Naive thymus-derived CD4-positive, alpha-beta T cell (primary cell): ENCODE measurements at regions not wholly inside any gene's neighbourhood (a gene's known extent, or its start where the extent isn't known, plus 50 kb on each side); places are given as distances from the start of the nearest gene placed in this dataset.

Source experiments
- ATAC-seq: fragments of 150-1000 bp; cut with Tn5 transposase; 2 replicates; pipeline ENCODE4 v1.10.0; 2021; ENCODE audit warnings: mild to moderate bottlenecking, moderate library complexity
- CTCF ChIA-PET: fragments of 350-600 bp; sonication (Branson Sonifier 250); formaldehyde crosslinking; loops from one replicate; lab custom pipeline; 2021; ENCODE audit warnings: antibody characterized with exemption; lab: Charles Lee
- POLR2A ChIA-PET: fragments of 350-600 bp; sonication (Branson Sonifier 250); formaldehyde crosslinking; loops from one replicate; lab custom pipeline; 2021; ENCODE audit warnings: antibody characterized with exemption, inconsistent platforms; lab: Charles Lee
- DNase-seq, 9 donors: peaks; one replicate each; pipeline versions ENCODE4 v3.0.0 to v3.0.0-alpha.2; 2020 to 2022; ENCODE audit warnings: mixed read lengths in 1 of 9
- H3K27ac ChIP-seq: one replicate; pipeline ENCODE4 v1.7.0; 2013; ENCODE audit warnings: mild to moderate bottlenecking, low read depth, low read length, moderate library complexity
- H3K27me3 ChIP-seq, 2 donors: one replicate each; pipeline ENCODE4 v1.7.0; 2013; ENCODE audit warnings: low read length in 2 of 2, mild to moderate bottlenecking in 2 of 2, moderate library complexity in 2 of 2; ENCODE audit not compliant: control insufficient read depth in 2 of 2, insufficient read depth in 2 of 2
- H3K36me3 ChIP-seq, 3 experiments: 1 replicate in 2 of 3; 2 replicates in 1 of 3; pipeline ENCODE4 v1.7.0; 2013; ENCODE audit warnings: low read length in 3 of 3, mild to moderate bottlenecking in 3 of 3, moderate library complexity in 1 of 3; ENCODE audit not compliant: insufficient read depth in 3 of 3, control insufficient read depth in 2 of 3
- H3K4me1 ChIP-seq, 2 donors: one replicate each; pipeline ENCODE4 v1.7.0; 2013; ENCODE audit warnings: low read length in 2 of 2, mild to moderate bottlenecking in 2 of 2, moderate library complexity in 1 of 2; ENCODE audit not compliant: control insufficient read depth in 2 of 2, insufficient read depth in 2 of 2
- H3K4me3 ChIP-seq: 2 replicates; pipeline ENCODE4 v1.7.0; 2013; ENCODE audit warnings: mild to moderate bottlenecking, low read length
- H3K9me3 ChIP-seq, 3 experiments: 1 replicate in 2 of 3; 2 replicates in 1 of 3; pipeline ENCODE4 v1.7.0; 2013; ENCODE audit warnings: low read length in 3 of 3; ENCODE audit not compliant: control insufficient read depth in 2 of 3
- H3K27ac Mint-ChIP-seq, 9 donors: one replicate each; pipeline ENCODE4 v1.8.0; 2020 to 2022; ENCODE audit warnings: mixed read lengths in 9 of 9, mild to moderate bottlenecking in 8 of 9, moderate library complexity in 5 of 9, inconsistent platforms in 2 of 9
- H3K27me3 Mint-ChIP-seq, 5 donors: one replicate each; pipeline ENCODE4 v1.8.0; 2021 to 2022; ENCODE audit warnings: mixed read lengths in 5 of 5, mild to moderate bottlenecking in 1 of 5
- H3K36me3 Mint-ChIP-seq, 5 donors: one replicate each; pipeline ENCODE4 v1.8.0; 2020 to 2022; ENCODE audit warnings: mixed read lengths in 5 of 5, mild to moderate bottlenecking in 3 of 5, inconsistent platforms in 1 of 5
- H3K4me1 Mint-ChIP-seq, 7 donors: one replicate each; pipeline ENCODE4 v1.8.0; 2020 to 2022; ENCODE audit warnings: mixed read lengths in 7 of 7, mild to moderate bottlenecking in 3 of 7, inconsistent platforms in 1 of 7
- H3K4me3 Mint-ChIP-seq, 10 donors: one replicate each; pipeline ENCODE4 v1.8.0; 2020 to 2022; ENCODE audit warnings: mild to moderate bottlenecking in 10 of 10, mixed read lengths in 10 of 10, moderate library complexity in 6 of 10, inconsistent platforms in 2 of 10
- H3K9me3 Mint-ChIP-seq, 11 donors: one replicate each; pipeline ENCODE4 v1.8.0; 2020 to 2022; ENCODE audit warnings: mixed read lengths in 11 of 11, mild to moderate bottlenecking in 4 of 11, inconsistent platforms in 1 of 11, moderate library complexity in 1 of 11
- intact Hi-C, 2 donors: fragments of 100-400 bp; cut with micrococcal nuclease; formaldehyde crosslinking; loops; one replicate each; pipeline ENCODE4 v1.15.1; 2023

GRCh38 chr14:42480255-42480654 is 873.6 kb downstream of the LRFN5 start:
- intact Hi-C loops: no loop called here
- Histone ChIP-seq H3K36me3 (no peaks in the 10 kb centered on the region), H3K27ac (no peak overlapping the region), H3K4me1 (no peaks in the 10 kb centered on the region), H3K27me3 (no peaks in the 10 kb centered on the region), H3K9me3 (no peaks in the 10 kb centered on the region), H3K4me3 (no peak overlapping the region)
- DNase-seq (no peak), ATAC-seq (no peak)
- Mint-ChIP-seq H3K27me3 (no peaks in the 10 kb centered on the region), H3K36me3 (no peaks in the 10 kb centered on the region), H3K4me1 (no peaks in the 10 kb centered on the region), H3K27ac (no peak overlapping the region), H3K4me3 (no peak overlapping the region), H3K9me3 (peaks cover 0 to 5% (median 0%) of the 10 kb centered on the region in 11 donors)
- ChIA-PET CTCF (no interaction called here), POLR2A (no interaction called here)

DNA sequence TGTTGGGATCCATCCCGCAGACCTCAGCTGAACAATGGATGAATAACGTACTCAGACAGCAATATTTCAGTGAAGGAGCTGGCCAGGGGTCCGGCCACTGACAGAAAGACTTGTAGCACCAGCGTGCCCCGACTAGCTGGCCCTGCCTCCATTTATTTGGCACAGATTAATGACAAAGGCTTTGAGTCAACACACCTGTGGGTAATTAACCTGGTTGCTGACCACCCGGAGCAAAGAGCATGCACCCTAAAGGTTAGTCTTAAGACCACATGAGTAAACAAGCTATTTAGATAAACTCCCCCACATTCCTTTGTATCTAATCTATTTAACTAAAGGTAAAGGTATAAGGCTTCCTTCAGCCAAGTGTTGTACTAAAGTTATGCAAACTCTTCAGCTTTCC is 868.6 kb downstream of the LRFN5 start:
- POLR2A ChIA-PET: no interaction called here
- H3K4me3 ChIP-seq: no peak overlapping the region
- H3K4me1 Mint-ChIP-seq: no peaks in the 10 kb centered on the region
- no peaks in the 10 kb centered on the region for H3K27me3 Mint-ChIP-seq
- CTCF ChIA-PET: no interaction called here
- no peaks in the 10 kb centered on the region for H3K9me3 ChIP-seq
- DNase-seq: no peak
- no peak overlapping the region for H3K27ac Mint-ChIP-seq
- no peak for ATAC-seq
- no peak overlapping the region for H3K4me3 Mint-ChIP-seq
- intact Hi-C loops: no loop called here
- no peaks in the 10 kb centered on the region for H3K27me3 ChIP-seq
- no peaks in the 10 kb centered on the region for H3K36me3 Mint-ChIP-seq
- no peaks in the 10 kb centered on the region for H3K4me1 ChIP-seq
- H3K27ac ChIP-seq: no peak overlapping the region
- H3K36me3 ChIP-seq: no peaks in the 10 kb centered on the region
- peaks cover 0 to 10% (median 2%) of the 10 kb centered on the region in 11 donors for H3K9me3 Mint-ChIP-seq

- H3K36me3 ChIP-seq: no peaks in the 10 kb centered on the region
- Mint-ChIP-seq H3K9me3 (peaks cover 0 to 15% (median 4%) of the 10 kb centered on the region in 11 donors), H3K4me1 (no peaks in the 10 kb centered on the region), H3K4me3 (no peak overlapping the region), H3K27me3 (no peaks in the 10 kb centered on the region), H3K27ac (no peak overlapping the region), H3K36me3 (no peaks in the 10 kb centered on the region)
- no peak overlapping the region for H3K4me3 ChIP-seq
- intact Hi-C loops: no loop called here
- POLR2A ChIA-PET: no interaction called here
- no peaks in the 10 kb centered on the region for H3K27me3 ChIP-seq
- no peak for ATAC-seq
- CTCF ChIA-PET: no interaction called here
- no peak for DNase-seq
- no peaks in the 10 kb centered on the region for H3K9me3 ChIP-seq
- H3K4me1 ChIP-seq: no peaks in the 10 kb centered on the region
- H3K27ac ChIP-seq: no peak overlapping the region
Measured at GRCh38 chr14:42470427-42470719, 863.7 kb downstream of the LRFN5 start.

- POLR2A ChIA-PET: no interaction called here
- no peaks in the 10 kb centered on the region for H3K36me3 Mint-ChIP-seq
Measured at GRCh38 chr14:42469637-42470426, 863.2 kb downstream of the LRFN5 start.

GRCh38 chr14:42460673-42461072 is 854.0 kb downstream of the LRFN5 start:
- POLR2A ChIA-PET: no interaction called here
- ATAC-seq: no peak

More at GRCh38 chr14:42469637-42470426, 863.2 kb downstream of the LRFN5 start:
- Mint-ChIP-seq H3K4me1 (no peaks in the 10 kb centered on the region), H3K27me3 (no peaks in the 10 kb centered on the region), H3K4me3 (no peak overlapping the region), H3K9me3 (peaks cover 0 to 15% (median 4%) of the 10 kb centered on the region in 11 donors), H3K27ac (no peak overlapping the region)
- Histone ChIP-seq H3K27me3 (no peaks in the 10 kb centered on the region), H3K9me3 (no peaks in the 10 kb centered on the region), H3K4me1 (no peaks in the 10 kb centered on the region), H3K4me3 (no peak overlapping the region), H3K27ac (no peak overlapping the region), H3K36me3 (no peaks in the 10 kb centered on the region)
- ATAC-seq: no peak
- intact Hi-C loops: no loop called here
- CTCF ChIA-PET: no interaction called here
- DNase-seq: no peak

GRCh38 chr14:42459171-42459685 is 852.6 kb downstream of the LRFN5 start:
- Mint-ChIP-seq H3K9me3 (peaks cover 0 to 11% (median 4%) of the 10 kb centered on the region in 11 donors), H3K36me3 (no peaks in the 10 kb centered on the region), H3K4me3 (no peak overlapping the region), H3K27ac (no peak overlapping the region), H3K27me3 (no peaks in the 10 kb centered on the region), H3K4me1 (no peaks in the 10 kb centered on the region)
- ChIA-PET CTCF (no interaction called here), POLR2A (no interaction called here)
- Histone ChIP-seq H3K9me3 (no peaks in the 10 kb centered on the region), H3K36me3 (no peaks in the 10 kb centered on the region), H3K4me3 (no peak overlapping the region), H3K4me1 (no peaks in the 10 kb centered on the region), H3K27ac (no peak overlapping the region), H3K27me3 (no peaks in the 10 kb centered on the region)
- ATAC-seq (no peak), DNase-seq (no peak)
- intact Hi-C loops: no loop called here

More at GRCh38 chr14:42460673-42461072, 854.0 kb downstream of the LRFN5 start:
- Histone ChIP-seq H3K4me1 (no peaks in the 10 kb centered on the region), H3K27me3 (no peaks in the 10 kb centered on the region), H3K36me3 (no peaks in the 10 kb centered on the region), H3K27ac (no peak overlapping the region), H3K9me3 (no peaks in the 10 kb centered on the region), H3K4me3 (no peak overlapping the region)
- CTCF ChIA-PET: no interaction called here
- H3K27ac Mint-ChIP-seq: no peak overlapping the region
- H3K4me3 Mint-ChIP-seq: no peak overlapping the region
- H3K27me3 Mint-ChIP-seq: no peaks in the 10 kb centered on the region
- DNase-seq: no peak
- no peaks in the 10 kb centered on the region for H3K4me1 Mint-ChIP-seq
- no peaks in the 10 kb centered on the region for H3K36me3 Mint-ChIP-seq
- peaks cover 0 to 12% (median 4%) of the 10 kb centered on the region in 11 donors for H3K9me3 Mint-ChIP-seq
- intact Hi-C loops: no loop called here

DNA sequence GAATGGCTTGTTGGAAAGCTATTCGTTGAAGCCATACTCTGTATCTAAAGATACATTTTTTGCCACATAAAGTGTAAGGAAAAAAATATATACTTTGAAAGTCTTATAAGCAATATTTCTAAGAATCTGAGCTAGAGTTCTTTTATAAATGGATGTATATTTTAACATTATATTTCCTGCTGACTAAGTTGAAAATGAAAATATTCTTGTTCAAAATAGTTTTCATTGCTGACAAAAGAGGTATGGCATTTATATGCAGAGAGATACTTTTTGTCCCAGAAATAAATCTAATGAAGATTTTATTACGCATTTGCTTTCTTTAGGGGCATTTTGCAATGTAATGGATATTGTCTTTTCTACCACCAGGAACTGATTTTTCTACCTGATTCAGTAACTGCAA is 834.9 kb downstream of the LRFN5 start:
- DNase-seq: no peak
- H3K36me3 Mint-ChIP-seq: no peaks in the 10 kb centered on the region
- no peaks in the 10 kb centered on the region for H3K4me1 Mint-ChIP-seq
- Histone ChIP-seq H3K9me3 (no peaks in the 10 kb centered on the region), H3K27ac (no peak overlapping the region), H3K36me3 (no peaks in the 10 kb centered on the region), H3K27me3 (no peaks in the 10 kb centered on the region), H3K4me1 (no peaks in the 10 kb centered on the region), H3K4me3 (no peak overlapping the region)
- ChIA-PET CTCF (no interaction called here), POLR2A (no interaction called here)
- no peaks in the 10 kb centered on the region for H3K27me3 Mint-ChIP-seq
- peaks cover 0 to 14% (median 2%) of the 10 kb centered on the region in 11 donors for H3K9me3 Mint-ChIP-seq
- no peak for ATAC-seq
- H3K27ac Mint-ChIP-seq: no peak overlapping the region
- H3K4me3 Mint-ChIP-seq: no peak overlapping the region
- intact Hi-C loops: no loop called here
